Spinal cord (tissue), 9 donors: ENCODE measurements at regions not wholly inside any gene's neighbourhood (a gene's known extent, or its start where the extent isn't known, plus 50 kb on each side); places are given as distances from the start of the nearest gene placed in this dataset.

ENCODE experiments used
- DNase-seq, 6 donors: peaks; one replicate each; pipeline versions ENCODE4 v3.0.0 to v3.0.0-alpha.2; 2013 to 2015; ENCODE audit warnings: low spot score in 6 of 6, low read depth in 4 of 6
- H3K27ac ChIP-seq: one replicate; pipeline ENCODE4 v1.5.1; 2013; ENCODE audit warnings: low read depth, low read length, control low read depth
- H3K27me3 ChIP-seq: one replicate; pipeline ENCODE4 v1.6.1; 2013; ENCODE audit warnings: low read length; ENCODE audit not compliant: control insufficient read depth, insufficient read depth
- H3K36me3 ChIP-seq: one replicate; pipeline ENCODE4 v1.6.1; 2013; ENCODE audit warnings: low read length; ENCODE audit not compliant: control insufficient read depth, insufficient read depth
- H3K4me1 ChIP-seq: one replicate; pipeline ENCODE4 v1.6.1; 2013; ENCODE audit warnings: low read length; ENCODE audit not compliant: control insufficient read depth, insufficient read depth
- H3K4me3 ChIP-seq: one replicate; pipeline ENCODE4 v1.5.1; 2013; ENCODE audit warnings: low read depth, low read length, control low read depth
- H3K9me3 ChIP-seq: one replicate; pipeline ENCODE4 v1.6.1; 2013; ENCODE audit warnings: low read length; ENCODE audit not compliant: control insufficient read depth, insufficient read depth
- WGBS: methylation state at CpG from one replicate; pipeline ENCODE4 v1.1.5; 2013; ENCODE audit warnings: missing lambda C conversion rate; ENCODE audit not compliant: insufficient coverage; 5-methylcytosine and 5-hydroxymethylcytosine counted together
- donor health status: healthy.

GRCh38 chrX:15956681-15957080, 102.1 kb upstream of the AP1S2 start:
- Histone ChIP-seq H3K27me3 (peaks cover 17% of the 10 kb centered on the region), H3K36me3 (no peaks in the 10 kb centered on the region), H3K9me3 (no peaks in the 10 kb centered on the region), H3K4me1 (no peaks in the 10 kb centered on the region), H3K27ac (no peak overlapping the region), H3K4me3 (no peak overlapping the region)
- DNase-seq, result peak in 2 of 6 donors; percentile 10 to 46
- 46% methylated on average over 8 of the region's 9 CpGs for WGBS

- Histone ChIP-seq H3K27ac (no peak overlapping the region), H3K4me1 (no peaks in the 10 kb centered on the region), H3K4me3 (no peak overlapping the region), H3K9me3 (no peaks in the 10 kb centered on the region), H3K27me3 (peaks cover 14% of the 10 kb centered on the region), H3K36me3 (no peaks in the 10 kb centered on the region)
- 75% methylated on average over 2 of the region's 2 CpGs for WGBS
- DNase-seq, result no peak
Observed at GRCh38 chrX:15953801-15954200, 99.2 kb upstream of the AP1S2 start.

GRCh38 chrX:15952212-15952611, 97.6 kb upstream of the AP1S2 start:
- no peak overlapping the region for H3K4me3 ChIP-seq
- DNase-seq, result no peak
- no peaks in the 10 kb centered on the region for H3K36me3 ChIP-seq
- WGBS, result 100% methylated on average over 2 of the region's 2 CpGs
- H3K9me3 ChIP-seq, result no peaks in the 10 kb centered on the region
- H3K4me1 ChIP-seq, result no peaks in the 10 kb centered on the region
- no peak overlapping the region for H3K27ac ChIP-seq
- H3K27me3 ChIP-seq, result peaks cover 12% of the 10 kb centered on the region

GRCh38 chrX:15948318-15948660, 93.7 kb upstream of the AP1S2 start:
- DNase-seq, result no peak
- no peaks in the 10 kb centered on the region for H3K36me3 ChIP-seq
- WGBS, result 83% methylated on average over 1 of the region's 5 CpGs
- peaks cover 18% of the 10 kb centered on the region for H3K27me3 ChIP-seq
- no peaks in the 10 kb centered on the region for H3K4me1 ChIP-seq
- no peaks in the 10 kb centered on the region for H3K9me3 ChIP-seq
- no peak overlapping the region for H3K4me3 ChIP-seq
- no peak overlapping the region for H3K27ac ChIP-seq

- H3K4me3 ChIP-seq, result no peak overlapping the region
- no peaks in the 10 kb centered on the region for H3K9me3 ChIP-seq
- WGBS, result 0% methylated on average over 1 of the region's 1 CpG
- H3K27me3 ChIP-seq, result peaks cover 17% of the 10 kb centered on the region
- no peaks in the 10 kb centered on the region for H3K36me3 ChIP-seq
- DNase-seq, result peak in 1 of 6 donors; percentile 68
- H3K27ac ChIP-seq, result no peak overlapping the region
- no peaks in the 10 kb centered on the region for H3K4me1 ChIP-seq
Observed at GRCh38 chrX:15947648-15948317, 93.2 kb upstream of the AP1S2 start.

GRCh38 chrX:15946783-15947580, 92.4 kb upstream of the AP1S2 start:
- no peak overlapping the region for H3K27ac ChIP-seq
- H3K4me1 ChIP-seq, result no peaks in the 10 kb centered on the region
- no peaks in the 10 kb centered on the region for H3K36me3 ChIP-seq
- H3K4me3 ChIP-seq, result no peak overlapping the region
- H3K9me3 ChIP-seq, result no peaks in the 10 kb centered on the region
- peaks cover 17% of the 10 kb centered on the region for H3K27me3 ChIP-seq
- 72% methylated on average over 5 of the region's 6 CpGs for WGBS
- no peak for DNase-seq

- no peaks in the 10 kb centered on the region for H3K9me3 ChIP-seq
- no CpG with 5 or more reads among the region's 2 CpGs for WGBS
- no peak overlapping the region for H3K27ac ChIP-seq
- no peaks in the 10 kb centered on the region for H3K4me1 ChIP-seq
- no peak overlapping the region for H3K4me3 ChIP-seq
- H3K36me3 ChIP-seq, result no peaks in the 10 kb centered on the region
- peaks cover 16% of the 10 kb centered on the region for H3K27me3 ChIP-seq
- DNase-seq, result no peak
Observed at GRCh38 chrX:15943391-15943790, 88.8 kb upstream of the AP1S2 start.

GRCh38 chrX:15942307-15942706, 87.7 kb upstream of the AP1S2 start:
- no peaks in the 10 kb centered on the region for H3K9me3 ChIP-seq
- no peak overlapping the region for H3K27ac ChIP-seq
- peaks cover 16% of the 10 kb centered on the region for H3K27me3 ChIP-seq
- H3K36me3 ChIP-seq, result no peaks in the 10 kb centered on the region
- no peak overlapping the region for H3K4me3 ChIP-seq
- no peak for DNase-seq
- no peaks in the 10 kb centered on the region for H3K4me1 ChIP-seq
- WGBS, result no CpG with 5 or more reads among the region's 2 CpGs

- Histone ChIP-seq H3K27me3 (peaks cover 14% of the 10 kb centered on the region), H3K9me3 (no peaks in the 10 kb centered on the region), H3K27ac (no peak overlapping the region), H3K4me1 (no peaks in the 10 kb centered on the region), H3K4me3 (no peak overlapping the region), H3K36me3 (no peaks in the 10 kb centered on the region)
- no peak for DNase-seq
- no CpG with 5 or more reads among the region's 2 CpGs for WGBS
Observed at GRCh38 chrX:15939737-15940136, 85.1 kb upstream of the AP1S2 start.

GRCh38 chrX:15938072-15938471, 83.5 kb upstream of the AP1S2 start:
- DNase-seq, result no peak
- Histone ChIP-seq H3K9me3 (no peaks in the 10 kb centered on the region), H3K36me3 (no peaks in the 10 kb centered on the region), H3K27me3 (peaks cover 3% of the 10 kb centered on the region), H3K4me3 (no peak overlapping the region), H3K4me1 (no peaks in the 10 kb centered on the region), H3K27ac (no peak overlapping the region)
- WGBS, result 95% methylated on average over 4 of the region's 6 CpGs
